Spinal cord (tissue), 9 donors: ENCODE measurements at regions not wholly inside any gene's neighbourhood (a gene's known extent, or its start where the extent isn't known, plus 50 kb on each side); places are given as distances from the start of the nearest gene placed in this dataset.

Experiments used
- DNase-seq, 6 donors: peaks; one replicate each; pipeline versions ENCODE4 v3.0.0 to v3.0.0-alpha.2; 2013 to 2015; ENCODE audit warnings: low spot score in 6 of 6, low read depth in 4 of 6
- H3K27ac ChIP-seq: one replicate; pipeline ENCODE4 v1.5.1; 2013; ENCODE audit warnings: low read depth, low read length, control low read depth
- H3K27me3 ChIP-seq: one replicate; pipeline ENCODE4 v1.6.1; 2013; ENCODE audit warnings: low read length; ENCODE audit not compliant: control insufficient read depth, insufficient read depth
- H3K36me3 ChIP-seq: one replicate; pipeline ENCODE4 v1.6.1; 2013; ENCODE audit warnings: low read length; ENCODE audit not compliant: control insufficient read depth, insufficient read depth
- H3K4me1 ChIP-seq: one replicate; pipeline ENCODE4 v1.6.1; 2013; ENCODE audit warnings: low read length; ENCODE audit not compliant: control insufficient read depth, insufficient read depth
- H3K4me3 ChIP-seq: one replicate; pipeline ENCODE4 v1.5.1; 2013; ENCODE audit warnings: low read depth, low read length, control low read depth
- H3K9me3 ChIP-seq: one replicate; pipeline ENCODE4 v1.6.1; 2013; ENCODE audit warnings: low read length; ENCODE audit not compliant: control insufficient read depth, insufficient read depth
- WGBS: methylation state at CpG from one replicate; pipeline ENCODE4 v1.1.5; 2013; ENCODE audit warnings: missing lambda C conversion rate; ENCODE audit not compliant: insufficient coverage; 5-methylcytosine and 5-hydroxymethylcytosine counted together
- donor health status: healthy.

GRCh38 chr7:106795877-106796231 lies 69.2 kb upstream of the PIK3CG start:
- Histone ChIP-seq H3K27ac (no peak overlapping the region), H3K9me3 (no peaks in the 10 kb centered on the region), H3K4me3 (no peak overlapping the region), H3K4me1 (no peaks in the 10 kb centered on the region), H3K36me3 (no peaks in the 10 kb centered on the region), H3K27me3 (no peaks in the 10 kb centered on the region)
- WGBS: no CpG with 5 or more reads among the region's 1 CpG
- DNase-seq: no peak

GRCh38 chr7:106797937-106798336 lies 67.1 kb upstream of the PIK3CG start:
- Histone ChIP-seq H3K4me1 (no peaks in the 10 kb centered on the region), H3K4me3 (no peak overlapping the region)
- no CpG with 5 or more reads among the region's 1 CpG for WGBS

GRCh38 chr7:106802589-106802988 lies 62.5 kb upstream of the PIK3CG start:
- H3K4me1 ChIP-seq: no peaks in the 10 kb centered on the region
- no peaks in the 10 kb centered on the region for H3K27me3 ChIP-seq
- no CpG with 5 or more reads among the region's 2 CpGs for WGBS
- H3K27ac ChIP-seq: no peak overlapping the region
- H3K9me3 ChIP-seq: no peaks in the 10 kb centered on the region
- no peaks in the 10 kb centered on the region for H3K36me3 ChIP-seq
- no peak overlapping the region for H3K4me3 ChIP-seq
- DNase-seq: no peak

More at GRCh38 chr7:106797937-106798336, 67.1 kb upstream of the PIK3CG start:
- H3K27me3 ChIP-seq: no peaks in the 10 kb centered on the region
- no peaks in the 10 kb centered on the region for H3K36me3 ChIP-seq
- DNase-seq: no peak
- H3K27ac ChIP-seq: no peak overlapping the region
- H3K9me3 ChIP-seq: no peaks in the 10 kb centered on the region

GRCh38 chr7:106806556-106806955 lies 58.5 kb upstream of the PIK3CG start:
- no peaks in the 10 kb centered on the region for H3K4me1 ChIP-seq
- H3K4me3 ChIP-seq: no peak overlapping the region
- no CpG with 5 or more reads among the region's 4 CpGs for WGBS

GRCh38 chr7:106807474-106807873 lies 57.6 kb upstream of the PIK3CG start:
- no peaks in the 10 kb centered on the region for H3K27me3 ChIP-seq
- WGBS: 100% methylated on average over 2 of the region's 4 CpGs
- DNase-seq: no peak
- H3K4me1 ChIP-seq: no peaks in the 10 kb centered on the region
- no peaks in the 10 kb centered on the region for H3K36me3 ChIP-seq
- no peak overlapping the region for H3K4me3 ChIP-seq
- H3K9me3 ChIP-seq: no peaks in the 10 kb centered on the region
- no peak overlapping the region for H3K27ac ChIP-seq

More at GRCh38 chr7:106806556-106806955, 58.5 kb upstream of the PIK3CG start:
- DNase-seq: no peak
- Histone ChIP-seq H3K27ac (no peak overlapping the region), H3K36me3 (no peaks in the 10 kb centered on the region), H3K9me3 (no peaks in the 10 kb centered on the region), H3K27me3 (no peaks in the 10 kb centered on the region)

- no peak for DNase-seq
- Histone ChIP-seq H3K36me3 (no peaks in the 10 kb centered on the region), H3K9me3 (no peaks in the 10 kb centered on the region), H3K4me3 (no peak overlapping the region), H3K27me3 (no peaks in the 10 kb centered on the region), H3K27ac (no peak overlapping the region), H3K4me1 (no peaks in the 10 kb centered on the region)
- 93% methylated on average over 7 of the region's 9 CpGs for WGBS
These were observed 56.0 kb upstream of the PIK3CG start for GRCh38 chr7:106808967-106809635.

GRCh38 chr7:106811472-106811871 lies 53.6 kb upstream of the PIK3CG start:
- 100% methylated on average over 2 of the region's 3 CpGs for WGBS
- no peak for DNase-seq

GRCh38 chr7:106812027-106812643 lies 52.9 kb upstream of the PIK3CG start:
- Histone ChIP-seq H3K4me1 (no peaks in the 10 kb centered on the region), H3K36me3 (no peaks in the 10 kb centered on the region), H3K27ac (no peak overlapping the region), H3K9me3 (no peaks in the 10 kb centered on the region), H3K27me3 (no peaks in the 10 kb centered on the region), H3K4me3 (no peak overlapping the region)
- 85% methylated on average over 3 of the region's 4 CpGs for WGBS
- no peak for DNase-seq

More at GRCh38 chr7:106811472-106811871, 53.6 kb upstream of the PIK3CG start:
- Histone ChIP-seq H3K4me1 (no peaks in the 10 kb centered on the region), H3K27ac (no peak overlapping the region), H3K9me3 (no peaks in the 10 kb centered on the region), H3K4me3 (no peak overlapping the region), H3K36me3 (no peaks in the 10 kb centered on the region), H3K27me3 (no peaks in the 10 kb centered on the region)

GRCh38 chr7:106813705-106814305 lies 51.3 kb upstream of the PIK3CG start:
- H3K4me3 ChIP-seq: no peak overlapping the region
- no peaks in the 10 kb centered on the region for H3K27me3 ChIP-seq
- H3K4me1 ChIP-seq: no peaks in the 10 kb centered on the region
- WGBS: no CpG with 5 or more reads among the region's 6 CpGs
- no peak for DNase-seq
- no peak overlapping the region for H3K27ac ChIP-seq
- H3K36me3 ChIP-seq: no peaks in the 10 kb centered on the region
- H3K9me3 ChIP-seq: no peaks in the 10 kb centered on the region

- no peaks in the 10 kb centered on the region for H3K36me3 ChIP-seq
- H3K9me3 ChIP-seq: no peaks in the 10 kb centered on the region
- H3K27me3 ChIP-seq: no peaks in the 10 kb centered on the region
- H3K27ac ChIP-seq: no peak overlapping the region
- DNase-seq: no peak
- no peak overlapping the region for H3K4me3 ChIP-seq
- WGBS: 84% methylated on average over 7 of the region's 7 CpGs
- no peaks in the 10 kb centered on the region for H3K4me1 ChIP-seq
These were observed 50.2 kb upstream of the PIK3CG start for GRCh38 chr7:106814887-106815286.
